Esophagus muscularis mucosa (tissue), 4 donors: ENCODE measurements at regions not wholly inside any gene's neighbourhood (a gene's known extent, or its start where the extent isn't known, plus 50 kb on each side); places are given as distances from the start of the nearest gene placed in this dataset.

ENCODE experiments used
- DNase-seq: peaks from one replicate; pipeline ENCODE4 v3.0.0-alpha.2; 2017; ENCODE audit errors: extremely low spot score
- H3K27ac ChIP-seq, 4 donors: fragments of 200-600 bp; sonication (generic); replicated peaks in 1 of 4; 1 replicate in 3 of 4; 2 replicates in 1 of 4; pipeline ENCODE4 v1.5.1; 2016 to 2019; ENCODE audit warnings: mild to moderate bottlenecking in 1 of 4
- H3K27me3 ChIP-seq, 4 donors: fragments of 200-600 bp; sonication (generic); one replicate each; pipeline versions ENCODE4 v1.5.1 to v1.6.0; 2016 to 2019
- H3K36me3 ChIP-seq, 4 donors: fragments of 200-600 bp; sonication (generic); one replicate each; pipeline ENCODE4 v1.5.1; 2016 to 2019
- H3K4me1 ChIP-seq, 4 donors: fragments of 200-600 bp; sonication (generic); one replicate each; pipeline ENCODE4 v1.5.1; 2016 to 2019
- H3K4me3 ChIP-seq, 4 donors: fragments of 200-600 bp; sonication (generic); 1 replicate in 2 of 4; 2 replicates in 2 of 4; pipeline ENCODE4 v1.5.1; 2016 to 2019; ENCODE audit warnings: mild to moderate bottlenecking in 4 of 4, moderate library complexity in 1 of 4
- H3K9me3 ChIP-seq, 4 donors: fragments of 200-600 bp; sonication (generic); 1 replicate in 3 of 4; 2 replicates in 1 of 4; pipeline ENCODE4 v1.5.1; 2016 to 2019
- CTCF ChIP-seq, 3 experiments: fragments of 200-600 bp in 2 of 3; fragments of 450-650 bp in 1 of 3; sonication (generic) in 2 of 3; IDR thresholded peaks; one replicate each; pipeline ENCODE4 v1.5.1; 2017 to 2019; ENCODE audit warnings: antibody characterized with exemption in 3 of 3, mild to moderate bottlenecking in 2 of 3, moderate library complexity in 1 of 3
- EP300 ChIP-seq: sonication (generic); formaldehyde crosslinking; IDR thresholded peaks from one replicate; pipeline ENCODE4 v1.6.1; 2017; ENCODE audit warnings: antibody characterized with exemption
- POLR2A ChIP-seq: fragments of 450-650 bp; IDR thresholded peaks from one replicate; pipeline ENCODE4 v1.6.1; 2017; ENCODE audit warnings: antibody characterized with exemption, moderate library complexity, mild to moderate bottlenecking, low read depth
- POLR2AphosphoS5 ChIP-seq, 2 donors: sonication (generic); formaldehyde crosslinking; IDR thresholded peaks; one replicate each; pipeline ENCODE4 v1.6.1; 2017; ENCODE audit warnings: antibody characterized with exemption in 2 of 2
- WGBS: methylation state at CpG from one replicate; pipeline ENCODE4 v1.1.5; 2018; 5-methylcytosine and 5-hydroxymethylcytosine counted together
- intact Hi-C: fragments of 100-400 bp; cut with DNase I; formaldehyde crosslinking; loops from one replicate; pipeline ENCODE4 v1.15.1; 2023

GRCh38 chr12:89791286-89791685, 82.6 kb upstream of the ATP2B1 start:
- intact Hi-C loops: no loop called here
- H3K4me3 ChIP-seq: no peak overlapping the region
- H3K4me1 ChIP-seq: no peaks in the 10 kb centered on the region
- no peak overlapping the region for H3K27ac ChIP-seq
- DNase-seq: no peak
- no peaks in the 10 kb centered on the region for H3K27me3 ChIP-seq
- peaks cover 0 to 5% (median under 1%) of the 10 kb centered on the region in 4 donors for H3K9me3 ChIP-seq
- no peak for TF ChIP-seq EP300
- no peak for TF ChIP-seq CTCF (IDR thresholded peaks at IDR 0.05)
- no peak for TF ChIP-seq POLR2A
- TF ChIP-seq POLR2AphosphoS5 (IDR thresholded peaks at IDR 0.05): no peak
- 89% methylated on average over 2 of the region's 2 CpGs for WGBS
- H3K36me3 ChIP-seq: no peaks in the 10 kb centered on the region

- 16% methylated on average over 1 of the region's 1 CpG for WGBS
- H3K4me1 ChIP-seq: no peaks in the 10 kb centered on the region
- no peak overlapping the region for H3K4me3 ChIP-seq
- no peaks in the 10 kb centered on the region for H3K36me3 ChIP-seq
- intact Hi-C loops: no loop called here
- H3K9me3 ChIP-seq: peaks cover 0 to 8% (median 2%) of the 10 kb centered on the region in 4 donors
- no peak for TF ChIP-seq CTCF (IDR thresholded peaks at IDR 0.05)
- no peak for TF ChIP-seq POLR2A
- no peak for TF ChIP-seq EP300
- TF ChIP-seq POLR2AphosphoS5 (IDR thresholded peaks at IDR 0.05): no peak
- H3K27me3 ChIP-seq: no peaks in the 10 kb centered on the region
- DNase-seq: no peak
- no peak overlapping the region for H3K27ac ChIP-seq
These were observed 81.2 kb upstream of the ATP2B1 start for GRCh38 chr12:89789862-89790261.

- H3K4me3 ChIP-seq: no peak overlapping the region
- DNase-seq: no peak
- intact Hi-C loops: no loop called here
- H3K4me1 ChIP-seq: peaks cover 6 to 11% (median 11%) of the 10 kb centered on the region in 4 donors
- H3K9me3 ChIP-seq: peaks cover 0 to 8% (median 2%) of the 10 kb centered on the region in 4 donors
- no peaks in the 10 kb centered on the region for H3K27me3 ChIP-seq
- 76% methylated on average over 2 of the region's 2 CpGs for WGBS
- H3K27ac ChIP-seq: no peak overlapping the region
- no peaks in the 10 kb centered on the region for H3K36me3 ChIP-seq
- TF ChIP-seq POLR2AphosphoS5 (IDR thresholded peaks at IDR 0.05) (no peak), POLR2A (no peak), EP300 (no peak), CTCF (IDR thresholded peaks at IDR 0.05) (no peak)
These were observed 79.1 kb upstream of the ATP2B1 start for GRCh38 chr12:89787763-89788162.

- Histone ChIP-seq H3K4me1 (peaks cover 6 to 25% (median 21%) of the 10 kb centered on the region in 4 donors), H3K27ac (no peak overlapping the region), H3K36me3 (no peaks in the 10 kb centered on the region), H3K27me3 (no peaks in the 10 kb centered on the region), H3K9me3 (peaks cover 0 to 8% (median 2%) of the 10 kb centered on the region in 4 donors), H3K4me3 (no peak overlapping the region)
- WGBS: 93% methylated on average over 2 of the region's 2 CpGs
- intact Hi-C loops: no loop called here
- TF ChIP-seq POLR2AphosphoS5 (IDR thresholded peaks at IDR 0.05) (no peak), EP300 (no peak), CTCF (IDR thresholded peaks at IDR 0.05) (no peak), POLR2A (no peak)
- DNase-seq: no peak
These were observed 77.7 kb upstream of the ATP2B1 start for GRCh38 chr12:89786177-89786810.
